Fibroblast of skin of right quadriceps (primary cell): ENCODE measurements at regions not wholly inside any gene's neighbourhood (a gene's known extent, or its start where the extent isn't known, plus 50 kb on each side); places are given as distances from the start of the nearest gene placed in this dataset.

Source experiments
- DNase-seq: peaks from one replicate; pipeline ENCODE4 v3.0.0-alpha.2; 2013

- no peak for DNase-seq
Measured at GRCh38 chr9:134214386-134214765, 50.0 kb upstream of the RNU6ATAC start.

GRCh38 chr9:134214766-134215419 is 50.5 kb upstream of the RNU6ATAC start:
- DNase-seq: peak; percentile 24

GRCh38 chr9:134215420-134215698 is 51.0 kb upstream of the RNU6ATAC start:
- DNase-seq: no peak

GRCh38 chr9:134215699-134216448 is 51.5 kb upstream of the RNU6ATAC start:
- peak; percentile 58 for DNase-seq

- no peak for DNase-seq
Measured at GRCh38 chr9:134216449-134216951, 52.1 kb upstream of the RNU6ATAC start.

GRCh38 chr9:134216961-134217360 is 52.6 kb upstream of the RNU6ATAC start:
- no peak for DNase-seq

GRCh38 chr9:134217431-134218210 is 53.3 kb upstream of the RNU6ATAC start:
- no peak for DNase-seq

GRCh38 chr9:134218230-134218629 is 53.9 kb upstream of the RNU6ATAC start:
- DNase-seq: no peak

- DNase-seq: no peak
Measured at GRCh38 chr9:134219646-134220060, 55.3 kb upstream of the RNU6ATAC start.

GRCh38 chr9:134220311-134220710 is 55.9 kb upstream of the RNU6ATAC start:
- no peak for DNase-seq

- no peak for DNase-seq
Measured at GRCh38 chr9:134221273-134222017, 57.1 kb upstream of the RNU6ATAC start.

- DNase-seq: no peak
Measured at GRCh38 chr9:134222018-134222573, 57.7 kb upstream of the RNU6ATAC start.

GRCh38 chr9:134223091-134223490 is 58.7 kb upstream of the RNU6ATAC start:
- peak; percentile 20 for DNase-seq

GRCh38 chr9:134223591-134224122 is 59.3 kb upstream of the RNU6ATAC start:
- no peak for DNase-seq

- no peak for DNase-seq
Measured at GRCh38 chr9:134224127-134224526, 59.8 kb upstream of the RNU6ATAC start.

- DNase-seq: no peak
Measured at GRCh38 chr9:134224567-134225093, 60.3 kb upstream of the RNU6ATAC start.

- DNase-seq: no peak
Measured at GRCh38 chr9:134225186-134225585, 60.8 kb upstream of the RNU6ATAC start.

GRCh38 chr9:134225816-134226215 is 61.5 kb upstream of the RNU6ATAC start:
- no peak for DNase-seq

GRCh38 chr9:134226221-134226930 is 62.0 kb upstream of the RNU6ATAC start:
- DNase-seq: peak; percentile 79

- no peak for DNase-seq
Measured at GRCh38 chr9:134227451-134228411, 63.4 kb upstream of the RNU6ATAC start.
